Neuronal stem cell (in vitro differentiated cells): ENCODE measurements at regions not wholly inside any gene's neighbourhood (a gene's known extent, or its start where the extent isn't known, plus 50 kb on each side); places are given as distances from the start of the nearest gene placed in this dataset.

Source experiments
- DNase-seq: peaks from one replicate; pipeline ENCODE4 v3.0.0-alpha.2; 2013; ENCODE audit warnings: low spot score
- H2AFZ ChIP-seq: one replicate; pipeline ENCODE4 v1.6.1; 2013; ENCODE audit warnings: mild to moderate bottlenecking, low read length, inconsistent platforms
- H2AK5ac ChIP-seq: 2 replicates; pipeline ENCODE4 v1.6.1; 2013; ENCODE audit warnings: low read depth, mild to moderate bottlenecking, inconsistent platforms, low read length, moderate library complexity, mixed read lengths
- H2BK120ac ChIP-seq: 2 replicates; pipeline ENCODE4 v1.6.1; 2013; ENCODE audit warnings: low read depth, mild to moderate bottlenecking, inconsistent platforms, low read length, moderate library complexity, mixed read lengths
- H2BK12ac ChIP-seq: one replicate; pipeline ENCODE4 v1.6.1; 2013; ENCODE audit warnings: low read length, inconsistent platforms
- H2BK15ac ChIP-seq: 2 replicates; pipeline ENCODE4 v1.6.1; 2013; ENCODE audit warnings: mild to moderate bottlenecking, low read length, inconsistent platforms, mixed read lengths
- H2BK5ac ChIP-seq: one replicate; pipeline ENCODE4 v1.6.1; 2013; ENCODE audit warnings: inconsistent platforms, mild to moderate bottlenecking, low read length, moderate library complexity
- H3K14ac ChIP-seq: one replicate; pipeline ENCODE4 v1.6.1; 2013; ENCODE audit warnings: low read length, inconsistent platforms
- H3K18ac ChIP-seq: 2 replicates; pipeline ENCODE4 v1.6.1; 2013; ENCODE audit warnings: low read length, inconsistent platforms
- H3K23ac ChIP-seq: 2 replicates; pipeline ENCODE4 v1.6.1; 2013; ENCODE audit warnings: low read depth, mild to moderate bottlenecking, mixed read lengths, low read length, inconsistent platforms; ENCODE audit not compliant: poor library complexity
- H3K27ac ChIP-seq: replicated peaks from 3 replicates; pipeline ENCODE4 v1.5.1; 2013; ENCODE audit warnings: low read length, inconsistent platforms
- H3K27me3 ChIP-seq, 3 experiments: 2 replicates each; pipeline ENCODE4 v1.6.1; 2013; ENCODE audit warnings: low read length in 3 of 3, mild to moderate bottlenecking in 2 of 3, inconsistent platforms in 1 of 3, low read depth in 1 of 3, mixed read lengths in 1 of 3, moderate library complexity in 1 of 3; ENCODE audit not compliant: control insufficient read depth in 3 of 3, insufficient read depth in 3 of 3
- H3K36me3 ChIP-seq, 2 donors: replicated peaks in 1 of 2; 2 replicates each; pipeline ENCODE4 v1.6.1; 2013; ENCODE audit warnings: low read length in 2 of 2; ENCODE audit not compliant: control insufficient read depth in 2 of 2, insufficient read depth in 2 of 2
- H3K4ac ChIP-seq: 2 replicates; pipeline ENCODE4 v1.6.1; 2013; ENCODE audit warnings: inconsistent platforms, mild to moderate bottlenecking, low read length, moderate library complexity
- H3K4me1 ChIP-seq, 2 donors: 1 replicate in 1 of 2; 2 replicates in 1 of 2; pipeline ENCODE4 v1.6.1; 2013; ENCODE audit warnings: low read length in 2 of 2, low read depth in 1 of 2; ENCODE audit not compliant: control insufficient read depth in 2 of 2, insufficient read depth in 1 of 2
- H3K4me2 ChIP-seq: one replicate; pipeline ENCODE4 v1.6.1; 2013; ENCODE audit warnings: mild to moderate bottlenecking, low read length, inconsistent platforms; ENCODE audit not compliant: insufficient read depth, poor library complexity, severe bottlenecking
- H3K4me3 ChIP-seq, 2 donors: 2 replicates each; pipeline ENCODE4 v1.5.1; 2013; ENCODE audit warnings: low read length in 2 of 2, mild to moderate bottlenecking in 2 of 2, inconsistent platforms in 1 of 2, moderate library complexity in 1 of 2
- H3K79me1 ChIP-seq: one replicate; pipeline ENCODE4 v1.6.1; 2013; ENCODE audit warnings: low read depth, mild to moderate bottlenecking, inconsistent platforms, low read length, moderate library complexity
- H3K9ac ChIP-seq: one replicate; pipeline ENCODE4 v1.6.1; 2013; ENCODE audit warnings: mild to moderate bottlenecking, low read depth, low read length, inconsistent platforms; ENCODE audit not compliant: poor library complexity
- H3K9me3 ChIP-seq, 2 donors: replicated peaks in 1 of 2; 2 replicates each; pipeline versions ENCODE3 to v1.6.1; 2013; ENCODE audit warnings: low read length in 2 of 2, mild to moderate bottlenecking in 2 of 2, inconsistent platforms in 1 of 2, low read depth in 1 of 2, mixed read lengths in 1 of 2, moderate library complexity in 1 of 2; ENCODE audit not compliant: control insufficient read depth in 2 of 2, insufficient read depth in 1 of 2
- H4K8ac ChIP-seq: one replicate; pipeline ENCODE4 v1.6.1; 2013; ENCODE audit warnings: low read depth, mild to moderate bottlenecking, inconsistent platforms, low read length, moderate library complexity
- H4K91ac ChIP-seq: one replicate; pipeline ENCODE4 v1.6.1; 2013; ENCODE audit warnings: low read length, low read depth, mild to moderate bottlenecking, inconsistent platforms; ENCODE audit not compliant: poor library complexity
- WGBS, 2 donors: extraction: QIAGEN DNeasy Blood & Tissue Kit; methylation state at CpG; one replicate each; pipeline ENCODE4 v1.1.7; 2013; ENCODE audit warnings: missing lambda C conversion rate in 2 of 2, mixed read lengths in 1 of 2; ENCODE audit not compliant: insufficient read length in 2 of 2, insufficient replicate concordance in 1 of 2; ENCODE audit errors: extremely low coverage in 2 of 2; 5-methylcytosine and 5-hydroxymethylcytosine counted together

DNA sequence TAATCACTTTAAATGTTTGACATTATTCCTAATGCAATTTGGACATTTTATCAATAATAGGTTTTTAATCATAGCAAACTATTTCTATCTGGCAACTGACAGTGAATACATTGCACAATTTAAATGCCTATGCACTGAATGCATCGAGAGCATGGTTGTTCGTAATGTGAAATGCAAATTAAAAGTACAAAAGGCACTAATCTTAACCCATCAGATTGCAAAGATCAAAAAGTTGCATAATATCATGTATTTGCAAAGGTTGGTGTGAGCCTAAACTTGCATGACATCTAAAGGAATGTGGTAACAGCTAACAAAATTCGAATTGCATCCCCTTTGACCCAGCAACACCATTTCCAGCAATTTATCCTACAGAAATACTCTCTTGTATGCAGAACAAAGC lies 469.9 kb upstream of the IRAK1BP1 start:
- H2BK120ac ChIP-seq, result no peak overlapping the region
- no peaks in the 10 kb centered on the region for H3K9me3 ChIP-seq
- no peak overlapping the region for H3K9ac ChIP-seq
- H2AK5ac ChIP-seq, result no peak overlapping the region
- no peak overlapping the region for H3K14ac ChIP-seq
- H4K91ac ChIP-seq, result no peak overlapping the region
- H3K4me1 ChIP-seq, result no peaks in the 10 kb centered on the region
- H3K79me1 ChIP-seq, result no peaks in the 10 kb centered on the region
- no peak overlapping the region for H2BK5ac ChIP-seq
- H3K18ac ChIP-seq, result no peak overlapping the region
- no peak overlapping the region for H2BK15ac ChIP-seq
- H2BK12ac ChIP-seq, result no peak overlapping the region
- DNase-seq, result no peak
- no peak overlapping the region for H4K8ac ChIP-seq
- H3K4me2 ChIP-seq, result no peak overlapping the region
- no peak overlapping the region for H3K23ac ChIP-seq
- H3K4me3 ChIP-seq, result no peak overlapping the region
- no CpG with 5 or more reads among the region's 3 CpGs for WGBS, 2 donors
- H3K36me3 ChIP-seq, result no peaks in the 10 kb centered on the region
- H2AFZ ChIP-seq, result no peak overlapping the region
- H3K27ac ChIP-seq, result no peak overlapping the region
- no peaks in the 10 kb centered on the region for H3K27me3 ChIP-seq
- no peak overlapping the region for H3K4ac ChIP-seq

- no peak overlapping the region for H4K8ac ChIP-seq
- H2AFZ ChIP-seq, result no peak overlapping the region
- no peaks in the 10 kb centered on the region for H3K36me3 ChIP-seq
- H3K79me1 ChIP-seq, result no peaks in the 10 kb centered on the region
- no CpG with 5 or more reads among the region's 2 CpGs for WGBS, 2 donors
- no peak overlapping the region for H4K91ac ChIP-seq
- DNase-seq, result no peak
- H2BK12ac ChIP-seq, result no peak overlapping the region
- H3K14ac ChIP-seq, result no peak overlapping the region
- H3K27me3 ChIP-seq, result no peaks in the 10 kb centered on the region
- no peak overlapping the region for H3K4ac ChIP-seq
- no peaks in the 10 kb centered on the region for H3K4me1 ChIP-seq
- H2BK15ac ChIP-seq, result no peak overlapping the region
- no peak overlapping the region for H3K4me2 ChIP-seq
- no peak overlapping the region for H3K27ac ChIP-seq
- no peak overlapping the region for H2AK5ac ChIP-seq
- no peak overlapping the region for H3K18ac ChIP-seq
- no peak overlapping the region for H3K9ac ChIP-seq
- H2BK5ac ChIP-seq, result no peak overlapping the region
- H2BK120ac ChIP-seq, result no peak overlapping the region
- no peak overlapping the region for H3K4me3 ChIP-seq
- H3K23ac ChIP-seq, result no peak overlapping the region
- no peaks in the 10 kb centered on the region for H3K9me3 ChIP-seq
Observed at GRCh38 chr6:78398292-78398691, 469.1 kb upstream of the IRAK1BP1 start.

DNA sequence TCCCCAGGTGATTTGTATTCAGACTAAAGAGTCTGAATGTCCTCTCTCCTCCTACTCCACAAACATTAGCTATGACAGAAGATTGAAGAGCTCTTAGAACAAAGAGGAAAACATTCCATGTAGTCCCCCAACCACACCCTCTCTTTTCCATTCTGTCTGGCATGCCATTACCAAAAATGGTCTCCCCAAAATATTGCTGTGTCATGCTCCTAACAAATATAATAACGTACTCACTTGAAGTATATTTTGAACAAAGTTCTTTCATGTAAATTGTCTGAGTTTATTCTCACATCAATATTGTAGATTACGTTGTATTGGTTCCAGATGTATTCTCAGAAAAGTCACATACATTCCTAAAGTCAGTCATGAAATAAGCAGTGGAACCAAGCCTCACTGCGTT lies 467.3 kb upstream of the IRAK1BP1 start:
- H3K27ac ChIP-seq, result no peak overlapping the region
- H2BK12ac ChIP-seq, result no peak overlapping the region
- no peak overlapping the region for H3K23ac ChIP-seq
- no peak overlapping the region for H3K4ac ChIP-seq
- no peak overlapping the region for H2AK5ac ChIP-seq
- H3K4me1 ChIP-seq, result no peaks in the 10 kb centered on the region
- no peak overlapping the region for H2BK15ac ChIP-seq
- no peaks in the 10 kb centered on the region for H3K27me3 ChIP-seq
- no peaks in the 10 kb centered on the region for H3K36me3 ChIP-seq
- no peak overlapping the region for H2BK5ac ChIP-seq
- no CpG with 5 or more reads among the region's 3 CpGs for WGBS, 2 donors
- no peak overlapping the region for H4K8ac ChIP-seq
- H4K91ac ChIP-seq, result no peak overlapping the region
- no peak overlapping the region for H2BK120ac ChIP-seq
- no peaks in the 10 kb centered on the region for H3K79me1 ChIP-seq
- H3K18ac ChIP-seq, result no peak overlapping the region
- H3K9ac ChIP-seq, result no peak overlapping the region
- no peak overlapping the region for H3K4me2 ChIP-seq
- DNase-seq, result no peak
- H3K4me3 ChIP-seq, result no peak overlapping the region
- no peaks in the 10 kb centered on the region for H3K9me3 ChIP-seq
- no peak overlapping the region for H3K14ac ChIP-seq
- H2AFZ ChIP-seq, result no peak overlapping the region

- Histone ChIP-seq H3K4me3 (no peak overlapping the region), H3K23ac (no peak overlapping the region), H3K4ac (no peak overlapping the region), H2AK5ac (no peak overlapping the region), H3K79me1 (no peaks in the 10 kb centered on the region), H3K9me3 (no peaks in the 10 kb centered on the region), H2AFZ (no peak overlapping the region), H3K18ac (no peak overlapping the region), H4K91ac (no peak overlapping the region), H4K8ac (no peak overlapping the region), H2BK120ac (no peak overlapping the region), H2BK5ac (no peak overlapping the region), H2BK12ac (no peak overlapping the region), H3K36me3 (no peaks in the 10 kb centered on the region), H3K4me1 (no peaks in the 10 kb centered on the region), H3K14ac (no peak overlapping the region), H3K27me3 (no peaks in the 10 kb centered on the region), H3K27ac (no peak overlapping the region), H2BK15ac (no peak overlapping the region), H3K9ac (no peak overlapping the region), H3K4me2 (no peak overlapping the region)
- no CpG with 5 or more reads among the region's 1 CpG for WGBS, 2 donors
- DNase-seq, result no peak
Observed at GRCh38 chr6:78427386-78427785, 440.0 kb upstream of the IRAK1BP1 start.
